Osteocyte (in vitro differentiated cells): ENCODE measurements at regions not wholly inside any gene's neighbourhood (a gene's known extent, or its start where the extent isn't known, plus 50 kb on each side); places are given as distances from the start of the nearest gene placed in this dataset.

ENCODE experiments used
- DNase-seq: peaks from one replicate; pipeline ENCODE4 v3.0.0; 2021; ENCODE audit warnings: mixed read lengths; ENCODE audit not compliant: unreplicated experiment; ENCODE audit errors: extremely low spot score
- H3K27ac Mint-ChIP-seq: one replicate; pipeline ENCODE4 v1.8.0; 2021; ENCODE audit warnings: mild to moderate bottlenecking, mixed read lengths; ENCODE audit not compliant: unreplicated experiment
- H3K27me3 Mint-ChIP-seq: one replicate; pipeline ENCODE4 v1.8.0; 2021; ENCODE audit warnings: mixed read lengths; ENCODE audit not compliant: unreplicated experiment
- H3K36me3 Mint-ChIP-seq: one replicate; pipeline ENCODE4 v1.8.0; 2021; ENCODE audit warnings: mixed read lengths; ENCODE audit not compliant: unreplicated experiment
- H3K4me1 Mint-ChIP-seq: one replicate; pipeline ENCODE4 v1.8.0; 2021; ENCODE audit warnings: mixed read lengths; ENCODE audit not compliant: unreplicated experiment
- H3K4me3 Mint-ChIP-seq: one replicate; pipeline ENCODE4 v1.8.0; 2021; ENCODE audit warnings: mild to moderate bottlenecking, moderate library complexity, mixed read lengths; ENCODE audit not compliant: unreplicated experiment
- H3K9me3 Mint-ChIP-seq: one replicate; pipeline ENCODE4 v1.8.0; 2021; ENCODE audit warnings: mixed read lengths; ENCODE audit not compliant: unreplicated experiment
- CTCF ChIP-seq: fragments of 200-600 bp; sonication (generic); IDR thresholded peaks from 2 replicates; pipeline ENCODE4 v1.5.0; 2021; ENCODE audit warnings: antibody characterized with exemption, mild to moderate bottlenecking, moderate library complexity

- Mint-ChIP-seq H3K27me3 (no peaks in the 10 kb centered on the region), H3K36me3 (no peaks in the 10 kb centered on the region), H3K4me3 (no peak overlapping the region), H3K27ac (no peak overlapping the region), H3K4me1 (peaks cover 29% of the 10 kb centered on the region), H3K9me3 (no peaks in the 10 kb centered on the region)
- DNase-seq = no peak
- peak; percentile 54 for TF ChIP-seq CTCF
These were observed 256.2 kb downstream of the FOXL1 start for GRCh38 chr16:86834451-86835035.

- Mint-ChIP-seq H3K27me3 (no peaks in the 10 kb centered on the region), H3K36me3 (no peaks in the 10 kb centered on the region), H3K9me3 (no peaks in the 10 kb centered on the region), H3K27ac (no peak overlapping the region), H3K4me3 (no peak overlapping the region), H3K4me1 (peaks cover 29% of the 10 kb centered on the region)
- no peak for DNase-seq
- TF ChIP-seq CTCF = no peak
These were observed 257.6 kb downstream of the FOXL1 start for GRCh38 chr16:86835982-86836381.

- TF ChIP-seq CTCF = no peak
- Mint-ChIP-seq H3K36me3 (no peaks in the 10 kb centered on the region), H3K27me3 (no peaks in the 10 kb centered on the region), H3K9me3 (no peaks in the 10 kb centered on the region), H3K4me1 (peaks cover 29% of the 10 kb centered on the region), H3K4me3 (no peak overlapping the region), H3K27ac (peak overlapping the region; percentile 53)
- DNase-seq = no peak
These were observed 258.3 kb downstream of the FOXL1 start for GRCh38 chr16:86836503-86837129.

- H3K27ac Mint-ChIP-seq = no peak overlapping the region
- no peak overlapping the region for H3K4me3 Mint-ChIP-seq
- H3K9me3 Mint-ChIP-seq = no peaks in the 10 kb centered on the region
- no peak for TF ChIP-seq CTCF
- no peaks in the 10 kb centered on the region for H3K4me1 Mint-ChIP-seq
- no peak for DNase-seq
- H3K27me3 Mint-ChIP-seq = no peaks in the 10 kb centered on the region
- no peaks in the 10 kb centered on the region for H3K36me3 Mint-ChIP-seq
These were observed 265.5 kb downstream of the FOXL1 start for GRCh38 chr16:86843812-86844211.

DNA sequence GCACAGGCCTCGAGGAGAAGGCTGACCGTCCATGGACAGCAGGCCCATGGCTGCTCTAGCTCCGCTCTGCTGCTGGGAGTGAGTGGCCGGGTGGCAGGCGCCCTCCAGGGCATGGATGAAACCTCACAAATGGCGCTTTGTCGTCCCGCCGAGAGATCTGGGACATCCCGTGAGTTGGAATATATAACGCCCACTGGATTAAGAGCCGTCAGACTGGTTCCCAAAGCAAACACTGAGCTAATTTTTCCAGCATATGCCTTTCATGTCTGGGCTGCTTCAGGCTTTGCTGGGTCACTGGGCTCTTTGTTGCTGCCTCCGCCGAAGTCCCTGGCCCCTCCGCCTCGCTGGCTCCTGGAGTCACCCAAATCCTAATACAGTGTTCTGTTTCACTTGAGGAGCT lies 266.3 kb downstream of the FOXL1 start:
- no peak for TF ChIP-seq CTCF
- no peak overlapping the region for H3K4me3 Mint-ChIP-seq
- H3K9me3 Mint-ChIP-seq = no peaks in the 10 kb centered on the region
- no peaks in the 10 kb centered on the region for H3K27me3 Mint-ChIP-seq
- no peak for DNase-seq
- H3K36me3 Mint-ChIP-seq = no peaks in the 10 kb centered on the region
- H3K4me1 Mint-ChIP-seq = no peaks in the 10 kb centered on the region
- no peak overlapping the region for H3K27ac Mint-ChIP-seq
